ENCODE measurements at regions not wholly inside any gene's neighbourhood (a gene's known extent, or its start where the extent isn't known, plus 50 kb on each side); places are given as distances from the start of the nearest gene placed in this dataset.

GRCh38 chr15:39171944-39172368, 408.9 kb upstream of the THBS1 start:
- TF ChIP-seq CTCF (IDR thresholded peaks at IDR 0.05) (peak; percentile 57), REST (IDR thresholded peaks at IDR 0.05; ENCODE audit: insufficient read depth in 1 of 2, low read depth in 2 of 2, low read length in 1 of 2) (no peak), POLR2AphosphoS5 (IDR thresholded peaks at IDR 0.05; ENCODE audit: low read depth, low read length) (no peak), SIN3A (IDR thresholded peaks at IDR 0.05; ENCODE audit: borderline replicate concordance, insufficient read depth, low read depth, low read length) (no peak), TCF7L2 (IDR thresholded peaks at IDR 0.05; ENCODE audit: low read depth, low read length) (no peak)

Measured in Panc1 (cell line).